OCI-LY1 (cell line): ENCODE measurements at regions not wholly inside any gene's neighbourhood (a gene's known extent, or its start where the extent isn't known, plus 50 kb on each side); places are given as distances from the start of the nearest gene placed in this dataset.

ENCODE experiments used
- H2AFZ ChIP-seq: fragments of 200-600 bp; sonication (generic), shearing (Covaris generic); 2 replicates; pipeline ENCODE4 v1.6.0; 2014; ENCODE audit warnings: antibody characterized with exemption, mild to moderate bottlenecking, low read length
- H3F3A ChIP-seq: fragments of 200-600 bp; sonication (generic), shearing (Covaris generic); 2 replicates; pipeline ENCODE4 v1.6.0; 2014; ENCODE audit warnings: mild to moderate bottlenecking, antibody characterized with exemption, low read length, moderate library complexity; ENCODE audit not compliant: insufficient read depth
- H3K27ac ChIP-seq: fragments of 200-600 bp; sonication (generic); 2 replicates; pipeline ENCODE4 v1.5.1; 2014; ENCODE audit warnings: low read length, mixed run types, mild to moderate bottlenecking, low read depth; ENCODE audit not compliant: poor library complexity, severe bottlenecking
- H3K27me3 ChIP-seq: fragments of 200-600 bp; sonication (generic); 2 replicates; pipeline ENCODE4 v1.6.0; 2014; ENCODE audit warnings: antibody characterized with exemption, mild to moderate bottlenecking, low read length, moderate library complexity; ENCODE audit not compliant: insufficient read depth
- H3K36me3 ChIP-seq: fragments of 200-600 bp; sonication (generic); 2 replicates; pipeline ENCODE4 v1.6.1; 2014; ENCODE audit warnings: mild to moderate bottlenecking, antibody characterized with exemption, low read length, moderate library complexity, mixed read lengths; ENCODE audit not compliant: insufficient read depth
- H3K4me1 ChIP-seq: fragments of 200-600 bp; sonication (generic); 2 replicates; pipeline ENCODE4 v1.5.1; 2014; ENCODE audit warnings: mild to moderate bottlenecking, low read length, moderate library complexity; ENCODE audit not compliant: insufficient read depth, severe bottlenecking
- H3K4me2 ChIP-seq: fragments of 200-600 bp; sonication (generic), shearing (Covaris generic); 2 replicates; pipeline ENCODE4 v1.6.1; 2014; ENCODE audit warnings: low read length
- H3K4me3 ChIP-seq: fragments of 200-600 bp; sonication (generic); 2 replicates; pipeline ENCODE4 v1.5.1; 2014; ENCODE audit warnings: low read length, low read depth, mild to moderate bottlenecking, mixed read lengths; ENCODE audit not compliant: poor library complexity, severe bottlenecking
- H3K79me2 ChIP-seq: fragments of 200-600 bp; shearing (Covaris generic); 2 replicates; pipeline ENCODE4 v1.6.1; 2016; ENCODE audit warnings: mixed run types, low read length, mixed read lengths; ENCODE audit not compliant: insufficient read depth
- H3K9ac ChIP-seq: fragments of 200-600 bp; sonication (generic), shearing (Covaris generic); 2 replicates; pipeline ENCODE4 v1.6.1; 2014; ENCODE audit warnings: mild to moderate bottlenecking, low read length, mixed read lengths
- H3K9me2 ChIP-seq: fragments of 200-600 bp; sonication (generic), shearing (Covaris generic); 2 replicates; pipeline ENCODE4 v1.6.1; 2014; ENCODE audit warnings: low read depth, mild to moderate bottlenecking, low read length, mixed read lengths
- H3K9me3 ChIP-seq: fragments of 200-600 bp; shearing (Covaris generic); 2 replicates; pipeline ENCODE4 v1.6.1; 2014; ENCODE audit warnings: low read length, mixed read lengths
- H4K20me1 ChIP-seq: fragments of 200-600 bp; sonication (generic), shearing (Covaris generic); 2 replicates; pipeline ENCODE4 v1.6.0; 2016; ENCODE audit warnings: mild to moderate bottlenecking, low read length; ENCODE audit not compliant: insufficient read depth
- CTCF ChIP-seq: fragments of 200-600 bp; sonication (generic), shearing (Covaris generic); IDR thresholded peaks from 2 replicates; pipeline ENCODE4 v1.5.1; 2017; ENCODE audit warnings: mild to moderate bottlenecking, antibody characterized with exemption, low read length, moderate library complexity, mixed read lengths
- EZH2 ChIP-seq: fragments of 200-600 bp; sonication (generic), shearing (Covaris generic); IDR thresholded peaks from 2 replicates; pipeline ENCODE4 v1.8.0; 2017; ENCODE audit warnings: borderline replicate concordance, mixed run types, mild to moderate bottlenecking, antibody characterized with exemption, low read length, moderate library complexity, mixed read lengths

- no peak for TF ChIP-seq CTCF
- no peak for TF ChIP-seq EZH2
- H3K4me3 ChIP-seq, result no peak overlapping the region
- H3F3A ChIP-seq, result no peaks in the 10 kb centered on the region
- H3K4me2 ChIP-seq, result no peak overlapping the region
- no peaks in the 10 kb centered on the region for H3K79me2 ChIP-seq
- no peaks in the 10 kb centered on the region for H3K27me3 ChIP-seq
- no peaks in the 10 kb centered on the region for H4K20me1 ChIP-seq
- H3K9ac ChIP-seq, result no peak overlapping the region
- no peak overlapping the region for H2AFZ ChIP-seq
- no peak overlapping the region for H3K27ac ChIP-seq
- no peaks in the 10 kb centered on the region for H3K9me2 ChIP-seq
- H3K36me3 ChIP-seq, result no peaks in the 10 kb centered on the region
- H3K9me3 ChIP-seq, result no peaks in the 10 kb centered on the region; the same call in 1 of the 2 replicates
- no peaks in the 10 kb centered on the region for H3K4me1 ChIP-seq
Observed at GRCh38 chr7:33698692-33699128, 206.6 kb upstream of the BMPER start.

- Histone ChIP-seq H3K4me1 (no peaks in the 10 kb centered on the region), H3K9me2 (no peaks in the 10 kb centered on the region), H3K4me2 (no peak overlapping the region), H3K9ac (no peak overlapping the region), H3K27ac (no peak overlapping the region), H3K4me3 (no peak overlapping the region), H4K20me1 (no peaks in the 10 kb centered on the region), H3K27me3 (no peaks in the 10 kb centered on the region), H3K79me2 (no peaks in the 10 kb centered on the region), H3K36me3 (no peaks in the 10 kb centered on the region), H2AFZ (no peak overlapping the region), H3K9me3 (no peaks in the 10 kb centered on the region; the same call in 1 of the 2 replicates), H3F3A (no peaks in the 10 kb centered on the region)
- TF ChIP-seq EZH2 (no peak), CTCF (no peak)
Observed at GRCh38 chr7:33700001-33700899, 205.1 kb upstream of the BMPER start.

GRCh38 chr7:33701189-33701740 lies 204.1 kb upstream of the BMPER start:
- Histone ChIP-seq H3K4me1 (no peaks in the 10 kb centered on the region), H3F3A (no peaks in the 10 kb centered on the region), H3K4me2 (no peak overlapping the region), H3K9ac (no peak overlapping the region), H3K9me3 (no peaks in the 10 kb centered on the region; the same call in 1 of the 2 replicates), H3K79me2 (no peaks in the 10 kb centered on the region), H2AFZ (no peak overlapping the region), H3K27ac (no peak overlapping the region), H4K20me1 (no peaks in the 10 kb centered on the region), H3K27me3 (no peaks in the 10 kb centered on the region), H3K4me3 (no peak overlapping the region), H3K36me3 (no peaks in the 10 kb centered on the region), H3K9me2 (no peaks in the 10 kb centered on the region)
- TF ChIP-seq EZH2 (no peak), CTCF (no peak)
